Left ventricle myocardium inferior (tissue), 1 donor: ENCODE measurements at regions not wholly inside any gene's neighbourhood (a gene's known extent, or its start where the extent isn't known, plus 50 kb on each side); places are given as distances from the start of the nearest gene placed in this dataset.

ENCODE experiments used
- DNase-seq: peaks from one replicate; pipeline ENCODE4 v3.0.0-alpha.2; 2020
- H3K27ac ChIP-seq: fragments of 200-600 bp; replicated peaks from 2 replicates; pipeline ENCODE4 v1.8.0; 2021
- H3K27me3 ChIP-seq: fragments of 200-600 bp; 2 replicates; pipeline ENCODE4 v1.8.0; 2021; ENCODE audit warnings: low read depth
- H3K36me3 ChIP-seq: fragments of 200-600 bp; 2 replicates; pipeline ENCODE4 v1.8.0; 2021
- H3K4me1 ChIP-seq: fragments of 200-600 bp; 2 replicates; pipeline ENCODE4 v1.8.0; 2021
- H3K4me3 ChIP-seq: fragments of 200-600 bp; 2 replicates; pipeline ENCODE4 v1.8.0; 2021; ENCODE audit warnings: mild to moderate bottlenecking, moderate library complexity
- H3K9me3 ChIP-seq: fragments of 200-600 bp; replicated peaks from 2 replicates; pipeline ENCODE4 v1.8.0; 2021
- CTCF ChIP-seq: fragments of 200-600 bp; IDR thresholded peaks from 2 replicates; pipeline ENCODE4 v1.8.0; 2021; ENCODE audit warnings: antibody characterized with exemption, mild to moderate bottlenecking, borderline replicate concordance
- intact Hi-C: fragments of 100-400 bp; cut with micrococcal nuclease; formaldehyde crosslinking; loops from one replicate; pipeline ENCODE4 v1.11.0; 2022
- donor health status: DM: no; HTN: yes; CAD: no; lungs with severe emphysema.

GRCh38 chr6:169938262-169938701, 186.9 kb downstream of the ERMARD start:
- Histone ChIP-seq H3K9me3 (peaks cover 5% of the 10 kb centered on the region), H3K4me3 (no peak overlapping the region), H3K27ac (no peak overlapping the region), H3K36me3 (no peaks in the 10 kb centered on the region), H3K27me3 (peaks cover 69% of the 10 kb centered on the region), H3K4me1 (peaks cover 11% of the 10 kb centered on the region)
- no peak for TF ChIP-seq CTCF
- intact Hi-C loops = no loop called here
- DNase-seq = no peak

GRCh38 chr6:169937389-169938261, 186.2 kb downstream of the ERMARD start:
- peaks cover 11% of the 10 kb centered on the region for H3K4me1 ChIP-seq
- DNase-seq = no peak
- peaks cover 69% of the 10 kb centered on the region for H3K27me3 ChIP-seq
- H3K4me3 ChIP-seq = no peak overlapping the region
- no peaks in the 10 kb centered on the region for H3K36me3 ChIP-seq
- H3K27ac ChIP-seq = no peak overlapping the region
- H3K9me3 ChIP-seq = no peaks in the 10 kb centered on the region
- TF ChIP-seq CTCF = no peak
- intact Hi-C loops = no loop called here

GRCh38 chr6:169936355-169936975, 185.0 kb downstream of the ERMARD start:
- DNase-seq = no peak
- intact Hi-C loops = no loop called here
- TF ChIP-seq CTCF = no peak

DNA sequence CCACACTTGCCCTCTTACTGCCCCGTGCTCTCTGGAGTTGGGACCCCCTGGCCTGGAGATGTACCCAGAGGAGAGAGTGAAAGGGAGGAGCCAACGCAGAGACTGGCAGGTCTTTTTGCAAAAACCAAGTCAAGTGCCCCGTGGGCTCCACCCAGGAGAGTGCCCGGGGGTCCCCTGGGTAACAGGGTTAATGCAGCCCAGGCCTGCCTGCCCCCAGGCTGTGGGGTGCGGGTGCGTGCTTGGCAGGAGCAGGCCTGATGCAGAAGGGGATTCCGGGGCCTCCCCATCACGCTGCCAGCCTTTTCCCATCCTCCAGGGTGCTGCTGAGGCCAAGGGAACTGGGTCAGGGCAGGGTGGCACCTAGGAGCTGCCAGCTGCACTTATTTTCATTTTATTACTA, 184.4 kb downstream of the ERMARD start:
- intact Hi-C loops = no loop called here
- H3K27me3 ChIP-seq = peaks cover 58% of the 10 kb centered on the region
- peaks cover 11% of the 10 kb centered on the region for H3K4me1 ChIP-seq

More at GRCh38 chr6:169936355-169936975, 185.0 kb downstream of the ERMARD start:
- H3K4me3 ChIP-seq = no peak overlapping the region
- peaks cover 64% of the 10 kb centered on the region for H3K27me3 ChIP-seq
- H3K9me3 ChIP-seq = no peaks in the 10 kb centered on the region
- H3K27ac ChIP-seq = no peak overlapping the region
- no peaks in the 10 kb centered on the region for H3K36me3 ChIP-seq
- peaks cover 11% of the 10 kb centered on the region for H3K4me1 ChIP-seq

DNA sequence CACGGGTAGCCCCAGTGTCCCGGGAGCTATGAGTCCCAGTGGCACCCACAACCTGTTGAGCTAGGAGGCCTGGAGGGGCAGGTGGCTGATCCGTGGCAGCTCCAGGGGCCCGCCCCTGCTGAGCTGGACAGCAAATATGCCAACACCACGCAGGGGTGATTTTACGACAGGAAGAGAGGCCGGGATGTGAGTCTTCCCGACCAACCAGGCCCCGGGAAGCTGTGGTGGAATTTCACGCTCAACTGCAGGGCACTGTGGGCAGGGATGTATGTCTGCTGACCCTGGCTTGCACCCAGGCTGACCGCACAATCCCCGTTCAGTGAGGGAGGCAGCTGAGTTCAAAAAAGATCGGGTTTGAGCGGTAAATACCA, 183.9 kb downstream of the ERMARD start:
- DNase-seq = no peak
- H3K4me3 ChIP-seq = no peak overlapping the region
- peaks cover 11% of the 10 kb centered on the region for H3K4me1 ChIP-seq
- H3K36me3 ChIP-seq = no peaks in the 10 kb centered on the region
- H3K27me3 ChIP-seq = peaks cover 53% of the 10 kb centered on the region
- no peak for TF ChIP-seq CTCF
- no peak overlapping the region for H3K27ac ChIP-seq
- H3K9me3 ChIP-seq = no peaks in the 10 kb centered on the region
- intact Hi-C loops = no loop called here

More for the DNA sequence above, 184.4 kb downstream of the ERMARD start:
- Histone ChIP-seq H3K4me3 (no peak overlapping the region), H3K36me3 (no peaks in the 10 kb centered on the region), H3K27ac (no peak overlapping the region), H3K9me3 (no peaks in the 10 kb centered on the region)
- DNase-seq = no peak
- no peak for TF ChIP-seq CTCF
